Cardiac muscle cell (in vitro differentiated cells and primary cell): ENCODE measurements at regions not wholly inside any gene's neighbourhood (a gene's known extent, or its start where the extent isn't known, plus 50 kb on each side); places are given as distances from the start of the nearest gene placed in this dataset.

ENCODE experiments used
- DNase-seq, 2 donors: peaks; one replicate each; pipeline versions ENCODE4 v3.0.0 to v3.0.0-alpha.2; 2010 to 2017; ENCODE audit warnings: low read depth in 1 of 2, low spot score in 1 of 2
- H3K27ac ChIP-seq: fragments of 200-600 bp; sonication (generic); 2 replicates; pipeline ENCODE4 v1.5.1; 2016
- H3K27me3 ChIP-seq: fragments of 200-600 bp; sonication (generic); 2 replicates; pipeline ENCODE4 v1.6.0; 2016; ENCODE audit warnings: control low read depth
- H3K36me3 ChIP-seq: fragments of 200-600 bp; sonication (generic); 2 replicates; pipeline ENCODE4 v1.5.1; 2016; ENCODE audit warnings: control low read depth
- H3K4me1 ChIP-seq: fragments of 200-600 bp; sonication (generic); 2 replicates; pipeline ENCODE4 v1.8.1; 2017; ENCODE audit warnings: low read depth, mild to moderate bottlenecking, mixed run types
- H3K4me3 ChIP-seq: fragments of 200-600 bp; sonication (generic); 2 replicates; pipeline ENCODE4 v1.5.1; 2016; ENCODE audit warnings: mild to moderate bottlenecking
- H3K9me3 ChIP-seq: fragments of 200-600 bp; sonication (generic); 2 replicates; pipeline ENCODE4 v1.5.1; 2017; ENCODE audit warnings: low read depth, mild to moderate bottlenecking, control low read depth
- TF ChIP-seq, protein P1 (sequence below): IDR thresholded peaks from 2 replicates; pipeline ENCODE4 v1.5.1; 2012; ENCODE audit warnings: low read depth, mild to moderate bottlenecking, low read length

DNA sequence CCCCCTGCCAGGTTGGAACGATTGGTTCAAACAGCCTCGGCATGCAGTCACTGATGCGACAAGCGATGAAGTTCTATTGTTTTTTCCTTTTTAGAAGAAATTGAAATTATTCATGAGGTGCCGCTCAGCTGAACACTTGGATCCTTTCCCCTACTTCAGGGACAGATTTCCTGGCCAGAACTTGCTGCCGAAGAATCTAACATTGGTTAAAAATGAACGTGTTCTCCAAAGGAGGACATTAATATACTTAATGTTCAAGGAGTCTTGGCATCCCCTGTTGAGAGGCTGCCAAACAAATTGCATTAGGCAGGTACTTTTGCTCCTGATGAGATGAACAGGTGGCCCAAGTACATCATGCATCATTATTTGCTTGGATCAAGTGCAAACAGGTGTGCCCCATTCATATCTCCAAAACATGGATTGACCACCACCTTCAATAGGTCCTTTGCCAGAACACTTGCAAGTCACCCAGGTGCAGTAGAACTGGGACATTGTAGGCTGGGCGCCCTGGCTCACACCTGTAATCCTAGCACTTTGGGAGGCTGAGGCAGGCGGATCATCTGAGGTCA is 437.2 kb downstream of the HAPSTR1 start:
- TF ChIP-seq, protein P1, sequence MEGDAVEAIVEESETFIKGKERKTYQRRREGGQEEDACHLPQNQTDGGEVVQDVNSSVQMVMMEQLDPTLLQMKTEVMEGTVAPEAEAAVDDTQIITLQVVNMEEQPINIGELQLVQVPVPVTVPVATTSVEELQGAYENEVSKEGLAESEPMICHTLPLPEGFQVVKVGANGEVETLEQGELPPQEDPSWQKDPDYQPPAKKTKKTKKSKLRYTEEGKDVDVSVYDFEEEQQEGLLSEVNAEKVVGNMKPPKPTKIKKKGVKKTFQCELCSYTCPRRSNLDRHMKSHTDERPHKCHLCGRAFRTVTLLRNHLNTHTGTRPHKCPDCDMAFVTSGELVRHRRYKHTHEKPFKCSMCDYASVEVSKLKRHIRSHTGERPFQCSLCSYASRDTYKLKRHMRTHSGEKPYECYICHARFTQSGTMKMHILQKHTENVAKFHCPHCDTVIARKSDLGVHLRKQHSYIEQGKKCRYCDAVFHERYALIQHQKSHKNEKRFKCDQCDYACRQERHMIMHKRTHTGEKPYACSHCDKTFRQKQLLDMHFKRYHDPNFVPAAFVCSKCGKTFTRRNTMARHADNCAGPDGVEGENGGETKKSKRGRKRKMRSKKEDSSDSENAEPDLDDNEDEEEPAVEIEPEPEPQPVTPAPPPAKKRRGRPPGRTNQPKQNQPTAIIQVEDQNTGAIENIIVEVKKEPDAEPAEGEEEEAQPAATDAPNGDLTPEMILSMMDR: no peak
- H3K27ac ChIP-seq: no peak overlapping the region

DNA sequence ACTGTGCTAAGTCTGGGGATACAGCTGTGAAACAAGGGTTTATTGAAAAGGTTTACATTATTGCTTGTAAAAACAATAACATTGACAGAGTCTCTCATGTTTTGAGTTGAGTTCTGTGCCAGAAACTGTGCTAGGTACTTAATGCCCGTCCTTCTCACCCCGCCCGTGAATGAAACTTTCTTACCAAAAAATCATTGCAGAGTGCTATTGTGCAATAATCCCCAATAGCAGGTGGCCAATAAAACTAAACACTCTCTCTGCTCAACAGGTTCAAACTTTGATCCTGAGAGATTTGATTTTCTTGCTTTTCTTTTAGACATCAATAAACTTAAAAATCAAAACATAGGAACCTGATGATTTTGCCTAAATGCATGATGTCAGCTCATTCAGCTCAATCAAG is 441.6 kb downstream of the HAPSTR1 start:
- H3K9me3 ChIP-seq: no peaks in the 10 kb centered on the region
- H3K36me3 ChIP-seq: no peaks in the 10 kb centered on the region
- H3K4me3 ChIP-seq: no peak overlapping the region
- peaks cover 2% of the 10 kb centered on the region for H3K4me1 ChIP-seq
- no peak overlapping the region for H3K27ac ChIP-seq
- no peak for DNase-seq
- TF ChIP-seq, protein P1: no peak
- no peaks in the 10 kb centered on the region for H3K27me3 ChIP-seq

More for the DNA sequence above, 437.2 kb downstream of the HAPSTR1 start:
- no peaks in the 10 kb centered on the region for H3K27me3 ChIP-seq
- H3K36me3 ChIP-seq: no peaks in the 10 kb centered on the region
- no peak overlapping the region for H3K4me3 ChIP-seq
- no peaks in the 10 kb centered on the region for H3K4me1 ChIP-seq
- no peaks in the 10 kb centered on the region for H3K9me3 ChIP-seq
- DNase-seq: no peak

DNA sequence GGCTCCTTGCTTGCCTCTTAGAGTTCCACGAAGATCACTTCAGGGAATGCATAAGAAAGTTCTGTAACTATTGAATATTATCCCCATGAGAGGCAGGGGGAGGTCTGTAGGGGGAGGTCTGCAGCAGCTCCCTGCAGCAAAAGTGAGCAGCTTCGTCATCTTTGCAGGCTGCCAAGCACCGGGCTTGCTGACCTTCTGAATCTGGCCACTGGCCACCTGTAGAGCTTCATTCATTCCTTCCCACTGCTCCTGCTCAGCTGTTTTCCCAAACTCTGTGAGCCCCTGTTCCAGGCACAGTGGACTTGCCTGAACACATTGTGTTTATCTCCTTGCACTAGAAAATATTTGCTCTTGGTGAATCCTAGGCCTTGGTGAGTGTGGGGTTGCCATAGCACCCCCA is 443.3 kb downstream of the HAPSTR1 start:
- Histone ChIP-seq H3K4me3 (no peak overlapping the region), H3K36me3 (no peaks in the 10 kb centered on the region), H3K27ac (no peak overlapping the region), H3K27me3 (no peaks in the 10 kb centered on the region), H3K9me3 (no peaks in the 10 kb centered on the region), H3K4me1 (peaks cover 2% of the 10 kb centered on the region)
- DNase-seq: no peak
- TF ChIP-seq, protein P1: no peak

DNA sequence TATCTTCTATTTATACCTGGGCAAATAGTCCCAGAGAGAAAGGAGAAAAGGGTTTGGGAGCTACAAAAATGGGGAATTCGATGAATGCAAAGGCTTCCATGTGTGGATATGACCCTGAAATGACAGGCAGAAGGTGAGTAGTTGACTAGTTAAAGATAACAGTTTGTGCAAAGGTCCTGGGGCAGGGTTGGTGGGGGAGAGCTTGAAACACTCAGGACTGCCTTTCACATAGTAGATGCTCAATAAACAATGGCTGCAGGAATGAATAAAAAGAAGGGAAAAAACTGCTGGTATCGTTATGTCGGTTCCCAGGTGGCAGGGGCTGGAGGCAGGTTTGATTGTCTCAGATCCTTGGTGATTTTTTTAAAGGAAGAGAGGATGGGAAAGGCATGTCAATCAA is 445.5 kb downstream of the HAPSTR1 start:
- Histone ChIP-seq H3K27ac (no peak overlapping the region), H3K36me3 (no peaks in the 10 kb centered on the region), H3K4me3 (no peak overlapping the region), H3K4me1 (peaks cover 2% of the 10 kb centered on the region), H3K9me3 (no peaks in the 10 kb centered on the region), H3K27me3 (no peaks in the 10 kb centered on the region)
- DNase-seq: no peak
- TF ChIP-seq, protein P1: no peak

DNA sequence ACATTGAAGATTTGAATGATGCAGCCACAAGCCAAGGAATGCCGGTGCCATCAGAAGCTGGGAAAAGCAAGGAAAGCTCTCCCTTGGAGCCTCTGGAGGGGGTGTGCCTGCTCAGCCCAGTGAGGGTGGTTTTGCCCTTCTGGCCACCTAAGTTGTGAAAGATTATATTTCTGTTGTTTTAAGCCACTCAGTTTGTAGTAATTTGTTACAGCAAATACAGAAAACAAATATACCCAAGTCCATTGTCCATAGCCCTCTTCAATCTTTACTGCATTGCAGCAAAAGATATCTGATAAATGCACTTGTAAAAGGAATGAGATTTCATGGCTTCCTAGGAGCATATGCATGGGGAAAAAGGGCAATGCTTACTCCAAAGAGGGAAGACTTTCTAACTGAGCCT is 447.9 kb downstream of the HAPSTR1 start:
- peaks cover 2% of the 10 kb centered on the region for H3K4me1 ChIP-seq
- H3K4me3 ChIP-seq: no peak overlapping the region
- DNase-seq: no peak
- no peaks in the 10 kb centered on the region for H3K27me3 ChIP-seq
- no peaks in the 10 kb centered on the region for H3K9me3 ChIP-seq
- no peaks in the 10 kb centered on the region for H3K36me3 ChIP-seq
- no peak overlapping the region for H3K27ac ChIP-seq
- TF ChIP-seq, protein P1: no peak

DNA sequence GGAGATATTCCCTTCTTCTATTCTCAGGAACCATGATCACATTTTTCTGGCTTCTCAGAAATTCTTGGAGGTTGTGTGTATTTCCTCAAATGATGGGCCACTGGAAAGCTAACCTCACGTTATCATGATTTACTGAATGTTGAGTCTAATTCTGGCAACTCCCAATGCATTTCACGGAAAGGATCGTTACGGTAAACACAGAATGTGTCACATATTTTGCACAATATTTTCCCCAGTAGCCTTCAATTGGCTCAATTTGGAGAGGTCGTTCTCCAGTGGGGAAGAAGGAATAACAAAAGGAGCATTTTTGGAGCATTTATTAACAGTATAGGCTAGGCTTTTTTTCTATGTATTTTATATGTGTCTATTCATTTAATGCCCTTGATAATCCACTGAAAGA is 450.3 kb downstream of the HAPSTR1 start:
- Histone ChIP-seq H3K27me3 (no peaks in the 10 kb centered on the region), H3K36me3 (no peaks in the 10 kb centered on the region), H3K9me3 (no peaks in the 10 kb centered on the region), H3K4me3 (no peak overlapping the region), H3K4me1 (no peaks in the 10 kb centered on the region), H3K27ac (no peak overlapping the region)
- TF ChIP-seq, protein P1: no peak
- DNase-seq: no peak
